ENCODE measurements at regions not wholly inside any gene's neighbourhood (a gene's known extent, or its start where the extent isn't known, plus 50 kb on each side); places are given as distances from the start of the nearest gene placed in this dataset.

DNA sequence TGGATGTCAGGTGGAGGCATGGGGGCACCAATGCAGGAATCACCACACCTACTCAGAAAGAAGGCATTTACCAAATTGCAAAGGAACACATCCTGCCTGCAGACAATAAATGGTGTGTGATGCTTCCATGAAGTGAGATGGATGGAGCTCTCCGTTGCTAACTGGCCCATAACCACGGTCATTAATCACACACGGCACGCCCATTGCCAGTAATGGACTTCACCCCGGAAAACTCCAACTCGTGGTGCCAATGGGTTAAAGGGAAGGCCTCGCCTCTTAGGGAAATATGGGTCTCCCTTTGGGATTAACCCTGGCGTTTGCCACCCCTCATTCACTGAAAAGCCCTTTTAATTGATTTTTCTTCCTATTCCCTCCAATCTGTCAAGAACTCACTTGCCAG, 443.1 kb upstream of the DAB1 start:
- intact Hi-C loops (cut with micrococcal nuclease) = no loop called here
- Histone ChIP-seq H3K79me2 (ENCODE audit: control insufficient read depth, insufficient read depth, low read length) (no peaks in the 10 kb centered on the region), H3K4me3 (no peak overlapping the region), H3K9me1 (ENCODE audit: control insufficient read depth, insufficient read depth, low read length) (no peaks in the 10 kb centered on the region), H3K27ac (ENCODE audit: extremely low read depth, low read depth, low read length) (no peak overlapping the region), H2AFZ (ENCODE audit: low read depth, low read length) (no peak overlapping the region), H3K36me3 (ENCODE audit: control insufficient read depth, insufficient read depth, low read length) (no peaks in the 10 kb centered on the region), H3K9ac (ENCODE audit: insufficient read depth in 1 of 2, low read depth in 2 of 2, low read length in 2 of 2) (no peak overlapping the region), H4K20me1 (replicated peaks; ENCODE audit: control insufficient read depth, insufficient read depth, low read length) (no peaks in the 10 kb centered on the region), H3K9me3 (replicated peaks; ENCODE audit: control insufficient read depth, insufficient read depth, low read depth, low read length) (no peaks in the 10 kb centered on the region), H3K27me3 (ENCODE audit: control insufficient read depth in 2 of 2, insufficient read depth in 2 of 2, low read length in 2 of 2) (no peaks in the 10 kb centered on the region), H3K4me2 (ENCODE audit: insufficient read depth, low read length) (no peak overlapping the region), H3K4me1 (replicated peaks in 1 of 2; ENCODE audit: control insufficient read depth in 2 of 2, insufficient read depth in 2 of 2, low read length in 2 of 2) (no peaks in the 10 kb centered on the region)
- POLR2A ChIA-PET = interaction anchor here (0.7 kb wide), 1 partner anchor 1955 kb away, joined by 3 read pairs; no protein-coding TSS in a partner anchor
- in situ Hi-C loops (cut with MboI) = no loop called here
- DNase-seq (ENCODE audit: extremely low read depth in 1 of 4, low spot score in 3 of 4) (no peak), FAIRE-seq (no peak), ATAC-seq (no peak)
- 0% methylated on average over 8 of the region's 8 CpGs for WGBS (ENCODE audit: insufficient coverage, low coverage, missing lambda C conversion rate)
- no peak for TF ChIP-seq HDAC3 (IDR thresholded peaks at IDR 0.05; ENCODE audit: borderline replicate concordance, partially characterized antibody)
- TF ChIP-seq SMAD1 (IDR thresholded peaks at IDR 0.05; ENCODE audit: low read depth, low read length, partially characterized antibody) = no peak
- TF ChIP-seq, protein P1, sequence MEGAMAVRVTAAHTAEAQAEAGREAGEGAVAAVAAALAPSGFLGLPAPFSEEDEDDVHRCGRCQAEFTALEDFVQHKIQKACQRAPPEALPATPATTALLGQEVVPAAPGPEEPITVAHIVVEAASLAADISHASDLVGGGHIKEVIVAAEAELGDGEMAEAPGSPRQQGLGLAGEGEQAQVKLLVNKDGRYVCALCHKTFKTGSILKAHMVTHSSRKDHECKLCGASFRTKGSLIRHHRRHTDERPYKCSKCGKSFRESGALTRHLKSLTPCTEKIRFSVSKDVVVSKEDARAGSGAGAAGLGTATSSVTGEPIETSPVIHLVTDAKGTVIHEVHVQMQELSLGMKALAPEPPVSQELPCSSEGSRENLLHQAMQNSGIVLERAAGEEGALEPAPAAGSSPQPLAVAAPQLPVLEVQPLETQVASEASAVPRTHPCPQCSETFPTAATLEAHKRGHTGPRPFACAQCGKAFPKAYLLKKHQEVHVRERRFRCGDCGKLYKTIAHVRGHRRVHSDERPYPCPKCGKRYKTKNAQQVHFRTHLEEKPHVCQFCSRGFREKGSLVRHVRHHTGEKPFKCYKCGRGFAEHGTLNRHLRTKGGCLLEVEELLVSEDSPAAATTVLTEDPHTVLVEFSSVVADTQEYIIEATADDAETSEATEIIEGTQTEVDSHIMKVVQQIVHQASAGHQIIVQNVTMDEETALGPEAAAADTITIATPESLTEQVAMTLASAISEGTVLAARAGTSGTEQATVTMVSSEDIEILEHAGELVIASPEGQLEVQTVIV (CRISPR knock-in tag; IDR thresholded peaks at IDR 0.05; ENCODE audit: borderline replicate concordance) = no peak
- no peak for TF ChIP-seq CREM (IDR thresholded peaks at IDR 0.05; ENCODE audit: low read depth)
- TF ChIP-seq FUS (optimal IDR thresholded peaks at IDR 0.05; ENCODE audit: low read depth, low read length) = no peak
- no peak for TF ChIP-seq TEAD1 (CRISPR knock-in tag; IDR thresholded peaks at IDR 0.05)
- TF ChIP-seq EZH2 (IDR thresholded peaks at IDR 0.05; ENCODE audit: borderline replicate concordance, low read depth, low read length) = no peak
- TF ChIP-seq TCFL5 (CRISPR knock-in tag; conservative IDR thresholded peaks at IDR 0.05) = no peak
- TF ChIP-seq TRIM28 (IDR thresholded peaks at IDR 0.05) = no peak
- CTCF ChIA-PET (ENCODE audit: low intra/inter-chr PET ratio) = no interaction called here
- BruUV-seq (replicated peaks) = no TSS peak

All from K562 (cell line).